Ishikawa (cell line): ENCODE measurements at regions not wholly inside any gene's neighbourhood (a gene's known extent, or its start where the extent isn't known, plus 50 kb on each side); places are given as distances from the start of the nearest gene placed in this dataset.

Source experiments
- CEBPB ChIP-seq: IDR thresholded peaks from 2 replicates; pipeline ENCODE4 v1.6.1; 2012
- CREB1 ChIP-seq: IDR thresholded peaks from 2 replicates; pipeline ENCODE4 v1.6.1; 2012; ENCODE audit warnings: low read depth
- EGR1 ChIP-seq: IDR thresholded peaks from 2 replicates; pipeline ENCODE4 v1.6.1; 2012
- EP300 ChIP-seq: IDR thresholded peaks from 2 replicates; pipeline ENCODE4 v1.6.1; 2012; ENCODE audit warnings: borderline replicate concordance
- FOXM1 ChIP-seq: IDR thresholded peaks from 2 replicates; pipeline ENCODE4 v1.6.1; 2012; ENCODE audit warnings: low read depth, borderline replicate concordance
- NFIC ChIP-seq: IDR thresholded peaks from 2 replicates; pipeline ENCODE4 v1.6.1; 2012
- RAD21 ChIP-seq: IDR thresholded peaks from 2 replicates; pipeline ENCODE4 v1.6.1; 2012; ENCODE audit warnings: low read depth
- TAF1 ChIP-seq: IDR thresholded peaks from 2 replicates; pipeline ENCODE4 v1.6.1; 2012; ENCODE audit warnings: low read depth, mild to moderate bottlenecking
- TCF12 ChIP-seq: IDR thresholded peaks from 2 replicates; pipeline ENCODE4 v1.6.1; 2012; ENCODE audit warnings: low read depth
- TEAD4 ChIP-seq: IDR thresholded peaks from 2 replicates; pipeline ENCODE4 v1.6.1; 2012
- YY1 ChIP-seq: IDR thresholded peaks from 2 replicates; pipeline ENCODE4 v1.6.1; 2012; ENCODE audit warnings: low read depth
- ZBTB7A ChIP-seq: IDR thresholded peaks from 2 replicates; pipeline ENCODE4 v1.6.1; 2012; ENCODE audit warnings: low read depth
- TF ChIP-seq, protein P1 (sequence below): IDR thresholded peaks from 2 replicates; pipeline ENCODE4 v1.6.1; 2012
- TF ChIP-seq, protein P2 (sequence below): IDR thresholded peaks from 2 replicates; pipeline ENCODE4 v1.6.1; 2012; ENCODE audit warnings: low read depth, mild to moderate bottlenecking
- TF ChIP-seq, protein P3 (sequence below): IDR thresholded peaks from 2 replicates; pipeline ENCODE4 v1.6.1; 2012

DNA sequence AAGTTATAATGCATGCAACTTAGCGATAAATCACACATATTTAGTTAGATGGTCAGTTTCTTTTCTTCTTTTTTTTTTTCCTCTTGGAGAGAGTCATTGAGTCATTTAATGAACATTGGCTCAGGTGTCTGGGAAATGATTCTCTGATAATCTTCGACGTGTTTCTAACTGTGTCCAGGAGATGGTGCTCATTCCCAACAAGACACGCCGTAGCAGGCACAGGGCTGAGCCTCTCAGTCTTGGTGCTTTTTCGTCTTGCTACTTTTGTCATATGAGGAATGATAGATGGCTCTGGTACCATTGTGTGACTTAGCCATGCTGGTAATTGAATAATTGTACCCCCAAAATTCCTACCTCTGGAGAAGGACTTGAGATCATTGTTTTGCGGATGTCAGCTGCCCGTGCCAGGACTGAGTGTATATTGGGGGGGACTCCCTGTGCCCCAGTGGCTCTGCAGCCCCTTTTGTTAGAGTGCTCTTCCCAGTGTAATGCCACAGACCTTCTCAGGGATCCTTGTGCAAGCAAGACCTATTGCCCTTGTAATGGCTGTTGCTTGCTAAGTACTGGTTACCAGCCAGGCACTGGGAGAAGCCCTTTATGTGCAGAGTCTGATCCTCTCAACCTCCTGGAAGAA, 107.6 kb upstream of the CYRIA start:
- TF ChIP-seq RAD21, result peak; percentile 93
- TF ChIP-seq, protein P1, sequence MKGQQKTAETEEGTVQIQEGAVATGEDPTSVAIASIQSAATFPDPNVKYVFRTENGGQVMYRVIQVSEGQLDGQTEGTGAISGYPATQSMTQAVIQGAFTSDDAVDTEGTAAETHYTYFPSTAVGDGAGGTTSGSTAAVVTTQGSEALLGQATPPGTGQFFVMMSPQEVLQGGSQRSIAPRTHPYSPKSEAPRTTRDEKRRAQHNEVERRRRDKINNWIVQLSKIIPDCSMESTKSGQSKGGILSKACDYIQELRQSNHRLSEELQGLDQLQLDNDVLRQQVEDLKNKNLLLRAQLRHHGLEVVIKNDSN, result no peak

DNA sequence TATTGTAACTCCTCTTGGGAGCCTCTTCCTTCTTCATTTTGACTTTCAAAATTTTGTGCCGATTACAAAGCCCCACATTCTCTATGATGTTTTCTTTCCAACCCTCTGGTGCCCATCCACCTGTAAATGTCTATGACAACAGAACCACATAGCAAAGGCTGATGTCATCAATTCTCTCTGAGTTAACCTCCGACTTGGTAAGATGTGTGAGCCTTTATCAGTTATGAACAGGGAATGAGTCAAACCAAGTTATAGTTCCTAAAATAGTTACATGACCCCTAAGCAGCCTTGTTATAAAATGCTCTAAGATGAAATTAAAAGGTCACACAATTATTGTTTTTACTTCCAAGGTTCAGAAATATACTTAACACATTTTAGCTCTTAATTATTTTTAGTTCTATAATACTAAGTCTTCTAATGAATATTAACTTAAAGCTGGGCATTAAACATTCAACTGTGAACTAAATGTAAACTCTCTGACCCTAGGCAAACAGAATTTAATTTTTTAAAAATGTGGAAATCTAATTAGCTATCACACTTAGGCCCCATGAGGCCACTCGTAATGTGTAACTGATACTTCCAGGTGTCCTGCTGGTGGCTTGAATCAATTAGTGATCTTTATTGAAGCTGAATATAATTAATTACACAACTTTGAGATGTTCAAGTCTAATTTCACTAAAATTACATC, 102.3 kb upstream of the CYRIA start:
- TF ChIP-seq TCF12 (no peak), YY1 (no peak), CREB1 (no peak), EGR1 (no peak)
- TF ChIP-seq, protein P1, result no peak
- TF ChIP-seq, protein P2, sequence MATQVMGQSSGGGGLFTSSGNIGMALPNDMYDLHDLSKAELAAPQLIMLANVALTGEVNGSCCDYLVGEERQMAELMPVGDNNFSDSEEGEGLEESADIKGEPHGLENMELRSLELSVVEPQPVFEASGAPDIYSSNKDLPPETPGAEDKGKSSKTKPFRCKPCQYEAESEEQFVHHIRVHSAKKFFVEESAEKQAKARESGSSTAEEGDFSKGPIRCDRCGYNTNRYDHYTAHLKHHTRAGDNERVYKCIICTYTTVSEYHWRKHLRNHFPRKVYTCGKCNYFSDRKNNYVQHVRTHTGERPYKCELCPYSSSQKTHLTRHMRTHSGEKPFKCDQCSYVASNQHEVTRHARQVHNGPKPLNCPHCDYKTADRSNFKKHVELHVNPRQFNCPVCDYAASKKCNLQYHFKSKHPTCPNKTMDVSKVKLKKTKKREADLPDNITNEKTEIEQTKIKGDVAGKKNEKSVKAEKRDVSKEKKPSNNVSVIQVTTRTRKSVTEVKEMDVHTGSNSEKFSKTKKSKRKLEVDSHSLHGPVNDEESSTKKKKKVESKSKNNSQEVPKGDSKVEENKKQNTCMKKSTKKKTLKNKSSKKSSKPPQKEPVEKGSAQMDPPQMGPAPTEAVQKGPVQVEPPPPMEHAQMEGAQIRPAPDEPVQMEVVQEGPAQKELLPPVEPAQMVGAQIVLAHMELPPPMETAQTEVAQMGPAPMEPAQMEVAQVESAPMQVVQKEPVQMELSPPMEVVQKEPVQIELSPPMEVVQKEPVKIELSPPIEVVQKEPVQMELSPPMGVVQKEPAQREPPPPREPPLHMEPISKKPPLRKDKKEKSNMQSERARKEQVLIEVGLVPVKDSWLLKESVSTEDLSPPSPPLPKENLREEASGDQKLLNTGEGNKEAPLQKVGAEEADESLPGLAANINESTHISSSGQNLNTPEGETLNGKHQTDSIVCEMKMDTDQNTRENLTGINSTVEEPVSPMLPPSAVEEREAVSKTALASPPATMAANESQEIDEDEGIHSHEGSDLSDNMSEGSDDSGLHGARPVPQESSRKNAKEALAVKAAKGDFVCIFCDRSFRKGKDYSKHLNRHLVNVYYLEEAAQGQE, result no peak

DNA sequence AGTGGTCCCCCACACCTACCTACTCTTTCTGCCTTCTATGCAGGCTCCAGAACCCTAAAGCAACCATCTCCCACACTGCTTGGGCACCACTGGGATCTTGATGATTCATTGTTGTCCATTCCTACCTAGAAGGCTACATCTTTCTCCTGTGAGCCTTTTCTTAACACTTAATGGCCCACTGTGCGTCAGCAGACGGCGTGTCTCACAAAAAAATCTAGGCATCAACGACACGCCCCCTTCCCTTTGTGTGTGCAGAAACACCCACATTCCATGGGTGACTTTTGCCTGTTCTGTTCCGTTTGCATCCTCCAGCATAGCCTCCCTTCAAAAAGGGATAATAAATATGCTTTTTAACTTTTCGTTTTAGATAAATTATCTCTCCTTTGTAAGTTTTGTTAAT, 99.7 kb upstream of the CYRIA start:
- TF ChIP-seq TAF1, result no peak
- no peak for TF ChIP-seq TCF12
- no peak for TF ChIP-seq CREB1
- TF ChIP-seq EP300, result no peak
- TF ChIP-seq CEBPB, result no peak
- TF ChIP-seq, protein P1, result no peak
- TF ChIP-seq EGR1, result no peak
- TF ChIP-seq FOXM1, result no peak
- TF ChIP-seq NFIC, result no peak
- no peak for TF ChIP-seq TEAD4
- TF ChIP-seq ZBTB7A, result no peak
- TF ChIP-seq, protein P2, result no peak
- no peak for TF ChIP-seq RAD21
- TF ChIP-seq, protein P3, sequence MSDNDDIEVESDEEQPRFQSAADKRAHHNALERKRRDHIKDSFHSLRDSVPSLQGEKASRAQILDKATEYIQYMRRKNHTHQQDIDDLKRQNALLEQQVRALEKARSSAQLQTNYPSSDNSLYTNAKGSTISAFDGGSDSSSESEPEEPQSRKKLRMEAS, result no peak
- no peak for TF ChIP-seq YY1

DNA sequence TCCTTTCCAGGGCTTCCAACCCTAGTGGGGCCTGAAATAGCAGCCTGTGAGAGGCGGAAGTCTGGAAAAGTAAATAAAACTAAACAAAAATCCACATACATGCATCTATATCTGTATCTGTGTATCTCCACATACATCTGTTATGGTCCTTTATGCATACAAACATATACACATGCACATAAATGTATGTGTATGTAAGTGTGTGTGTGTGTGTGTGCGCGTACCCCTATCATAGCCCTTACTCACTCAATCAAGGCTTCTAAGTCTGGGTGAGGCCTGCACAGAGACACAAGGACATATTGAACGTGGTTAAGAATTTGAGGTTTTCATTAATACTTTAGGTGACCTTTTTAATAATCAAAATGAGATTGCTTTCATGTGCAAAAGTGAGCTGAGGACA, 98.9 kb upstream of the CYRIA start:
- TF ChIP-seq EGR1 (no peak), TEAD4 (no peak)

DNA sequence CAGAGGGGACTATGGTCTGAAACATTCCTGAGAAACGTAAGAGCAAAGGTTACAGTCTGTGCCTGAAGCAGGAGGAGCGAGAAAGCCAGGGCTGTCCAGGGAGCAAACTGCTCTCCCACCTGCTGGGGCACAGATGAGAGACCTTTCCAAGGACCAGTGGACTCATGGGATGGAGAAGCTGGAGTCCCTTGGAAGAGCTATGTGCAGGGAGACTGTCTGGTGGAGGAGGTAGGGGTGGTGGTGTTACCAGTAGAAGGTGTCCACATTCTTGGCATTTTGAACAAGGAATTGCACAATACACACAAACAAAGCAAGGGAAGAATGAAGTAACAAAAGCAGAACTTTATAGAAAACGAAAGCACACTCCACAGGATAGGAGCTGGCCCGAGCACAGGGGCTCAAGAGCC, 97.9 kb upstream of the CYRIA start:
- TF ChIP-seq EGR1, result no peak
- no peak for TF ChIP-seq ZBTB7A
- peak; percentile 89 for TF ChIP-seq CEBPB
- no peak for TF ChIP-seq YY1
- TF ChIP-seq TEAD4, result peak; percentile 52

DNA sequence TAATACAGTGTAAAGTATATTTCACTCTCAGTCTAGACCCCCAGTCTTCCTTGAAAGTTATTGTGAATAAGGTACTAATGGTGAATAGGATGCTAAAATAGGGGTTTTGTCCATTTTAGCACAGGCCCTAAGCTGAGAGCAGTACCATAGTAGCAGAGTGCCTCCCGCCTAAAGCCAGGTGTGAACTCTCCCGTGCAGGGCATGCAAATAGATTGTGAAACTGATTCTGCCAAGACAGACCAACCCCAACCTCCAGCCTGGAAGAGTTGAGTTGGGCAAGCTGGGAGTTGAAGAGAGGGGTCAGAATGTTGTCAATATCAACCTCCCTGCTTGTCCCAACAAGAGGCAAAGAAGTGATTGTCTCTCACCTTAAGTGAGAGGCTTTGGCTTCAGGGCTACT, 97.4 kb upstream of the CYRIA start:
- TF ChIP-seq CREB1 (no peak), NFIC (no peak), ZBTB7A (no peak)
- TF ChIP-seq, protein P2, result no peak
